OCI-LY7 (cell line): ENCODE measurements at regions not wholly inside any gene's neighbourhood (a gene's known extent, or its start where the extent isn't known, plus 50 kb on each side); places are given as distances from the start of the nearest gene placed in this dataset.

ENCODE experiments used
- EZH2phosphoT487 ChIP-seq: fragments of 200-600 bp; sonication (generic); IDR thresholded peaks from 2 replicates; pipeline ENCODE4 v1.6.1; 2018; ENCODE audit warnings: low read depth, borderline replicate concordance, mild to moderate bottlenecking, mixed run types, antibody characterized with exemption, low read length, moderate library complexity, mixed read lengths
- TF ChIP-seq, protein P1 (sequence below): fragments of 200-600 bp; sonication (generic); conservative IDR thresholded peaks from 2 replicates; pipeline ENCODE4 v1.5.1; 2014; ENCODE audit warnings: mild to moderate bottlenecking, antibody characterized with exemption, low read length, moderate library complexity, mixed read lengths

DNA sequence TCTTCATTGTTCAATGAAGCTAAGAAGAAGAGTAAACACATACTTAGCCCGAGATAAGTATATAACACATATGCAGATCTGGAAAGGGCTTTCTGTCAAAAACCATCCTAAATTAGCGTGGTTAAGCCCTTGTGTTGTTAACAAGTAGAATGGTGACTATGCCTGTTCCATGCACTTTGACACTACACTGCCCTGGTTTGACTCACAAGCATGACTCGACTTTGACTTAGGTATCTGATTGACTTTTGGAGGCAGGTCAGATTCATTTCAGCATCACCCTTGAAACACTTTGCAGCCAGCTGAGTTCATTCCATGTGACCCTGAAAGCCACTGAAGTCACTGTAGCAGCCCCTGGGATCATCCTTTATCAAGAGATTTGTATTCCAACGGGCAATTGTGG, 239.8 kb downstream of the TBX18 start:
- TF ChIP-seq, protein P1, sequence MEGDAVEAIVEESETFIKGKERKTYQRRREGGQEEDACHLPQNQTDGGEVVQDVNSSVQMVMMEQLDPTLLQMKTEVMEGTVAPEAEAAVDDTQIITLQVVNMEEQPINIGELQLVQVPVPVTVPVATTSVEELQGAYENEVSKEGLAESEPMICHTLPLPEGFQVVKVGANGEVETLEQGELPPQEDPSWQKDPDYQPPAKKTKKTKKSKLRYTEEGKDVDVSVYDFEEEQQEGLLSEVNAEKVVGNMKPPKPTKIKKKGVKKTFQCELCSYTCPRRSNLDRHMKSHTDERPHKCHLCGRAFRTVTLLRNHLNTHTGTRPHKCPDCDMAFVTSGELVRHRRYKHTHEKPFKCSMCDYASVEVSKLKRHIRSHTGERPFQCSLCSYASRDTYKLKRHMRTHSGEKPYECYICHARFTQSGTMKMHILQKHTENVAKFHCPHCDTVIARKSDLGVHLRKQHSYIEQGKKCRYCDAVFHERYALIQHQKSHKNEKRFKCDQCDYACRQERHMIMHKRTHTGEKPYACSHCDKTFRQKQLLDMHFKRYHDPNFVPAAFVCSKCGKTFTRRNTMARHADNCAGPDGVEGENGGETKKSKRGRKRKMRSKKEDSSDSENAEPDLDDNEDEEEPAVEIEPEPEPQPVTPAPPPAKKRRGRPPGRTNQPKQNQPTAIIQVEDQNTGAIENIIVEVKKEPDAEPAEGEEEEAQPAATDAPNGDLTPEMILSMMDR = no peak
- no peak for TF ChIP-seq EZH2phosphoT487
